ENCODE measurements at regions not wholly inside any gene's neighbourhood (a gene's known extent, or its start where the extent isn't known, plus 50 kb on each side); places are given as distances from the start of the nearest gene placed in this dataset.

DNA sequence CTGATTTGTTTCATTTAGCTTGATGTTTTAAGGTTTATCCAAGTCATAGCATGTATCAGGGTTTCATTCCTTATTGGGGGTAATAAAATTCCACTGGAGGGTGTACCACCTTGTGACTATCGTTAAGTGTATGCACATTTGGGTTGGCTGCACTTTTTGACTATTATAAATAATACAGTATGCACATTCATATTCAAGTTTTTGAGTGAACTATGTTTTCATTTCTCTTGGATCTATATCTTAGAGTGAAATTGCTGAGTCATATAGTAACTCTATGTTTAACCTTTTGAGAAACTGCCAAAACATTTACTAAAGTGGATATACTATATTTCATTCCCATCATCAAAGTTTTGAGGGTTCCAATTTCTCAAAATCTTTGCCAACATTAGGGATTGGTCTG is 952.7 kb downstream of the TDRD15 start:
- H3K36me3 ChIP-seq (replicated peaks in 1 of 2; ENCODE audit: control insufficient read depth in 1 of 2, insufficient read depth in 2 of 2, low read length in 2 of 2), result no peaks in the 10 kb centered on the region
- no peaks in the 10 kb centered on the region for H3K79me2 ChIP-seq (ENCODE audit: insufficient read depth, low read length)
- WGBS (ENCODE audit: low lambda C conversion rate), result 0% methylated on average over 1 of the region's 1 CpG
- no TSS peak for BruUV-seq (replicated peaks)
- H3K4me1 ChIP-seq (ENCODE audit: insufficient read depth, low read length), result no peaks in the 10 kb centered on the region
- no peak overlapping the region for H3K4me2 ChIP-seq (ENCODE audit: low read depth, low read length)
- ChIA-PET POLR2A (no interaction called here), CTCF (ENCODE audit: low intra/inter-chr PET ratio, low total read pairs) (no interaction called here)
- no peaks in the 10 kb centered on the region for H3K27me3 ChIP-seq (ENCODE audit: control insufficient read depth in 1 of 2, insufficient read depth in 2 of 2, low read length in 2 of 2)
- H2AFZ ChIP-seq (ENCODE audit: low read length), result no peak overlapping the region
- no peak for FAIRE-seq
- H3K4me3 ChIP-seq (replicated peaks in 1 of 3; ENCODE audit: insufficient read depth in 1 of 3, low read depth in 2 of 3, low read length in 3 of 3), result no peak overlapping the region
- H3K9me3 ChIP-seq (ENCODE audit: low read length), result peaks cover 17% of the 10 kb centered on the region
- DNase-seq (ENCODE audit: low spot score), result no peak
- no peak overlapping the region for H3K27ac ChIP-seq (ENCODE audit: extremely low read length, insufficient read depth, low read length)
- TF ChIP-seq SNAPC2 (CRISPR knock-in tag; IDR thresholded peaks at IDR 0.05) (no peak), ZNF468 (CRISPR knock-in tag; IDR thresholded peaks at IDR 0.05) (no peak), HDAC1 (CRISPR knock-in tag; IDR thresholded peaks at IDR 0.05) (no peak), ZNF335 (CRISPR knock-in tag; IDR thresholded peaks at IDR 0.05) (no peak), MAFK (conservative IDR thresholded peaks at IDR 0.05 in 1 of 2, IDR thresholded peaks at IDR 0.05 in 1 of 2; ENCODE audit: low read length in 2 of 2) (peak; percentile 64 to 85), PHF20 (CRISPR knock-in tag; IDR thresholded peaks at IDR 0.05) (no peak), MAFF (IDR thresholded peaks at IDR 0.05; ENCODE audit: low read depth, low read length) (peak; percentile 66; the same call in 1 of the 2 replicates), NFE2L2 (IDR thresholded peaks at IDR 0.05; ENCODE audit: low read length) (peak; percentile 86), SMYD3 (CRISPR knock-in tag; IDR thresholded peaks at IDR 0.05) (no peak)
- H3K9ac ChIP-seq (ENCODE audit: insufficient read depth, low read depth, low read length), result no peak overlapping the region
- H4K20me1 ChIP-seq (ENCODE audit: insufficient read depth, low read length), result no peaks in the 10 kb centered on the region
- ATAC-seq, result no peak
- intact Hi-C loops (cut with micrococcal nuclease; ENCODE audit: unreplicated experiment) (no loop called here), in situ Hi-C loops (cut with HindIII; ENCODE audit: extremely low pct_ligation_motif_present, low pct_unique_long_range_greater_than_20kb) (no loop called here)

- no TSS peak for BruUV-seq (replicated peaks)
- TF ChIP-seq ZNF660 (CRISPR knock-in tag; IDR thresholded peaks at IDR 0.05; ENCODE audit: borderline replicate concordance, low read depth), result no peak
- no peak for TF ChIP-seq RAD51 (IDR thresholded peaks at IDR 0.05; ENCODE audit: borderline replicate concordance)
- TF ChIP-seq NFRKB (IDR thresholded peaks at IDR 0.05), result no peak
- no peak for TF ChIP-seq RFXANK (CRISPR knock-in tag; IDR thresholded peaks at IDR 0.05)
- no peak for TF ChIP-seq ZNF430 (CRISPR knock-in tag; IDR thresholded peaks at IDR 0.05)
- no peak for TF ChIP-seq EHMT2 (IDR thresholded peaks at IDR 0.05; ENCODE audit: borderline replicate concordance, low read depth, low read length)
- TF ChIP-seq MYPOP (CRISPR knock-in tag; IDR thresholded peaks at IDR 0.05), result no peak
- no peak for TF ChIP-seq FOXO4 (CRISPR knock-in tag; conservative IDR thresholded peaks at IDR 0.05)
- no peak for TF ChIP-seq ZFP91 (CRISPR knock-in tag; IDR thresholded peaks at IDR 0.05; ENCODE audit: borderline replicate concordance)
- no peak for TF ChIP-seq ZBTB21 (CRISPR knock-in tag; IDR thresholded peaks at IDR 0.05)
These were observed 954.9 kb downstream of the TDRD15 start for GRCh38 chr2:22078701-22079100.

More at GRCh38 chr2:22078701-22079100, 954.9 kb downstream of the TDRD15 start:
- ChIA-PET CTCF (ENCODE audit: low intra/inter-chr PET ratio, low total read pairs) (no interaction called here), POLR2A (no interaction called here)
- no peaks in the 10 kb centered on the region for H3K36me3 ChIP-seq (replicated peaks in 1 of 2; ENCODE audit: control insufficient read depth in 1 of 2, insufficient read depth in 2 of 2, low read length in 2 of 2)
- DNase-seq (ENCODE audit: low spot score) (no peak), FAIRE-seq (no peak), ATAC-seq (no peak)
- no peaks in the 10 kb centered on the region for H3K79me2 ChIP-seq (ENCODE audit: insufficient read depth, low read length)
- no peak overlapping the region for H3K9ac ChIP-seq (ENCODE audit: insufficient read depth, low read depth, low read length)
- no peak overlapping the region for H2AFZ ChIP-seq (ENCODE audit: low read length)
- H4K20me1 ChIP-seq (ENCODE audit: insufficient read depth, low read length), result no peaks in the 10 kb centered on the region
- no peak overlapping the region for H3K4me3 ChIP-seq (replicated peaks in 1 of 3; ENCODE audit: insufficient read depth in 1 of 3, low read depth in 2 of 3, low read length in 3 of 3)
- no peaks in the 10 kb centered on the region for H3K27me3 ChIP-seq (ENCODE audit: control insufficient read depth in 1 of 2, insufficient read depth in 2 of 2, low read length in 2 of 2)
- peaks cover 4% of the 10 kb centered on the region; the same call in 1 of the 2 replicates for H3K9me3 ChIP-seq (ENCODE audit: low read length)
- in situ Hi-C loops (cut with HindIII; ENCODE audit: extremely low pct_ligation_motif_present, low pct_unique_long_range_greater_than_20kb), result no loop called here
- intact Hi-C loops (cut with micrococcal nuclease; ENCODE audit: unreplicated experiment), result no loop called here
- no peak overlapping the region for H3K27ac ChIP-seq (ENCODE audit: extremely low read length, insufficient read depth, low read length)
- no peak overlapping the region for H3K4me2 ChIP-seq (ENCODE audit: low read depth, low read length)
- no peaks in the 10 kb centered on the region for H3K4me1 ChIP-seq (ENCODE audit: insufficient read depth, low read length)

Measured in HepG2 (cell line).